Gastroesophageal sphincter (tissue), 3 donors: ENCODE measurements at regions not wholly inside any gene's neighbourhood (a gene's known extent, or its start where the extent isn't known, plus 50 kb on each side); places are given as distances from the start of the nearest gene placed in this dataset.

Experiments used
- CTCF ChIP-seq, 4 experiments: fragments of 200-600 bp in 2 of 4; fragments of 450-650 bp in 2 of 4; sonication (generic) in 1 of 4; IDR thresholded peaks; one replicate each; pipeline ENCODE4 v1.5.1; 2017 to 2019; ENCODE audit warnings: antibody characterized with exemption in 4 of 4, mild to moderate bottlenecking in 2 of 4, moderate library complexity in 2 of 4
- POLR2A ChIP-seq, 2 donors: fragments of 450-650 bp; IDR thresholded peaks; one replicate each; pipeline ENCODE4 v1.6.1; 2017; ENCODE audit warnings: antibody characterized with exemption in 2 of 2, mild to moderate bottlenecking in 2 of 2, moderate library complexity in 1 of 2

- TF ChIP-seq POLR2A (IDR thresholded peaks at IDR 0.05): no peak
- no peak for TF ChIP-seq CTCF (IDR thresholded peaks at IDR 0.05)
These were observed 431.9 kb upstream of the RUNX1 start for GRCh38 chr21:35481005-35481404.
